ENCODE measurements at regions not wholly inside any gene's neighbourhood (a gene's known extent, or its start where the extent isn't known, plus 50 kb on each side); places are given as distances from the start of the nearest gene placed in this dataset.
"Not testable (repeated sequence)": the region's sequence is repeated elsewhere in the genome, so short reads cannot be mapped to it uniquely, and the experiment has no call there.

GRCh38 chr1:228681076-228681565, 54.2 kb upstream of the RHOU start:
- not testable (repeated sequence) for FAIRE-seq

GRCh38 chr1:228683428-228683827, 51.9 kb upstream of the RHOU start:
- FAIRE-seq: no peak

GRCh38 chr1:228684607-228685006, 50.7 kb upstream of the RHOU start:
- no peak for FAIRE-seq

GRCh38 chr1:228685081-228685660, 50.1 kb upstream of the RHOU start:
- no peak for FAIRE-seq
